ENCODE measurements at regions not wholly inside any gene's neighbourhood (a gene's known extent, or its start where the extent isn't known, plus 50 kb on each side); places are given as distances from the start of the nearest gene placed in this dataset.

DNA sequence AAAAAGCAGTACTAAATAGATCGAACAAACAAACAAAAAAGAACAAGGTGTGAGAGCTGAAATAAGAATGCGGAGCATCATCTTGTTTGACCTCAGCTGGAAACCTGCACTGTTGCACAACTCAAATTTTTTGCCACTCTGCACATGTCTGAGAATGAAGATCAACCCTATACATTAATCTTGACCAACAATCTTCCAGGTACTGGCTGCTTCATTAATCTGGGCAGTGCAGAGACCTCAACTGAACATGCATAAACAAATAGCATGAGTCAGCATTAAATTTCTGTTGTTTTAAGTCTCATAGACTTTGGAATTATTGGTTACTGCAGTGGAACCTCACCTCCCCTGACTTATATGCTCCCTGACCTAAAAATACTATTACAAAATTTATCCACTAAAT lies 114.6 kb upstream of the FTMT start:
- Histone ChIP-seq H2BK20ac (ENCODE audit: low read depth, low read length) (no peak overlapping the region), H3K9me3 (ENCODE audit: control insufficient read depth, insufficient read depth, low read length) (no peaks in the 10 kb centered on the region), H3K36me3 (ENCODE audit: control insufficient read depth, insufficient read depth, low read length) (no peaks in the 10 kb centered on the region), H2AFZ (replicated peaks; ENCODE audit: low read length, poor library complexity) (no peak overlapping the region), H3K4ac (ENCODE audit: low read depth, low read length) (no peak overlapping the region), H4K20me1 (ENCODE audit: insufficient read depth, low read length) (no peaks in the 10 kb centered on the region), H2BK120ac (ENCODE audit: low read depth, low read length) (no peak overlapping the region), H4K8ac (ENCODE audit: low read depth in 2 of 2, low read length in 2 of 2) (no peak overlapping the region), H4K91ac (ENCODE audit: insufficient read depth, low read depth, low read length) (no peak overlapping the region), H2BK15ac (ENCODE audit: low read depth, low read length) (no peak overlapping the region), H3K27ac (ENCODE audit: insufficient read depth, low read length) (no peak overlapping the region), H3K9me1 (ENCODE audit: insufficient read depth, low read length) (no peaks in the 10 kb centered on the region), H3K4me1 (ENCODE audit: control insufficient read depth, insufficient read depth, low read length) (no peaks in the 10 kb centered on the region), H3K4me2 (ENCODE audit: low read depth, low read length) (no peak overlapping the region), H3K9ac (ENCODE audit: low read depth, low read length) (no peak overlapping the region), H3K79me1 (ENCODE audit: low read depth in 1 of 2, low read length in 2 of 2) (no peaks in the 10 kb centered on the region), H3K27me3 (ENCODE audit: control insufficient read depth, insufficient read depth, low read length) (no peaks in the 10 kb centered on the region), H2BK5ac (ENCODE audit: low read depth, low read length, poor library complexity, severe bottlenecking) (no peak overlapping the region), H4K5ac (ENCODE audit: low read depth, low read length) (no peak overlapping the region), H3K56ac (ENCODE audit: extremely low read depth, insufficient read depth, low read length) (no peak overlapping the region), H3K4me3 (ENCODE audit: insufficient read depth, low read depth, low read length) (no peak overlapping the region), H2AK5ac (ENCODE audit: low read depth, low read length) (no peak overlapping the region), H3K14ac (replicated peaks; ENCODE audit: low read depth, low read length) (no peak overlapping the region), H3K18ac (ENCODE audit: low read depth, low read length) (no peak overlapping the region), H2AK9ac (replicated peaks; ENCODE audit: low read depth, low read length, poor library complexity) (no peak overlapping the region), H3K23ac (ENCODE audit: low read depth, low read length) (no peak overlapping the region)
- ChIA-PET CTCF (no interaction called here), POLR2A (ENCODE audit: unreplicated experiment) (no interaction called here)
- no peak for TF ChIP-seq MXI1 (IDR thresholded peaks at IDR 0.05; ENCODE audit: borderline replicate concordance, low read depth, low read length)
- TF ChIP-seq NFE2L2 (IDR thresholded peaks at IDR 0.05; ENCODE audit: low read depth, low read length) = peak; percentile 78
- no peak for TF ChIP-seq RFX5 (IDR thresholded peaks at IDR 0.05; ENCODE audit: low read depth, low read length)
- no peak for TF ChIP-seq MAZ (IDR thresholded peaks at IDR 0.05; ENCODE audit: borderline replicate concordance, low read depth, low read length)
- TF ChIP-seq RAD21 (IDR thresholded peaks at IDR 0.05; ENCODE audit: low read length) = no peak
- peak; percentile 97 for TF ChIP-seq MAFK (IDR thresholded peaks at IDR 0.05; ENCODE audit: low read depth, low read length)
- ATAC-seq (ENCODE audit: low read depth) (no peak), DNase-seq (no peak)
- BruUV-seq (replicated peaks) = no TSS peak
- no CpG with 5 or more reads among the region's 2 CpGs for WGBS, 2 experiments (ENCODE audit: extremely low coverage in 2 of 2, insufficient read length in 1 of 2)
- in situ Hi-C loops (cut with MboI; ENCODE audit: low sequenced_read_pairs) (no loop called here), intact Hi-C loops (cut with micrococcal nuclease) (no loop called here), dilution Hi-C loops (cut with HindIII; ENCODE audit: low sequenced_read_pairs, unreplicated experiment) (no loop called here)

All from IMR-90 (cell line).